Mammary epithelial cell (primary cell): ENCODE measurements at regions not wholly inside any gene's neighbourhood (a gene's known extent, or its start where the extent isn't known, plus 50 kb on each side); places are given as distances from the start of the nearest gene placed in this dataset.

Source experiments
- EZH2 ChIP-seq: IDR thresholded peaks from 2 replicates; pipeline ENCODE4 v1.6.1; 2012; ENCODE audit warnings: low read length, inconsistent platforms, borderline replicate concordance
- TF ChIP-seq, protein P1 (sequence below), 2 donors: IDR thresholded peaks in 1 of 2; conservative IDR thresholded peaks in 1 of 2; 2 replicates each; pipeline ENCODE4 v1.5.1; 2011 to 2012; ENCODE audit warnings: inconsistent platforms in 2 of 2, low read length in 2 of 2, mild to moderate bottlenecking in 2 of 2, control low read depth in 1 of 2, low read depth in 1 of 2; ENCODE audit not compliant: insufficient read depth in 1 of 2; ENCODE audit errors: extremely low read depth in 1 of 2

DNA sequence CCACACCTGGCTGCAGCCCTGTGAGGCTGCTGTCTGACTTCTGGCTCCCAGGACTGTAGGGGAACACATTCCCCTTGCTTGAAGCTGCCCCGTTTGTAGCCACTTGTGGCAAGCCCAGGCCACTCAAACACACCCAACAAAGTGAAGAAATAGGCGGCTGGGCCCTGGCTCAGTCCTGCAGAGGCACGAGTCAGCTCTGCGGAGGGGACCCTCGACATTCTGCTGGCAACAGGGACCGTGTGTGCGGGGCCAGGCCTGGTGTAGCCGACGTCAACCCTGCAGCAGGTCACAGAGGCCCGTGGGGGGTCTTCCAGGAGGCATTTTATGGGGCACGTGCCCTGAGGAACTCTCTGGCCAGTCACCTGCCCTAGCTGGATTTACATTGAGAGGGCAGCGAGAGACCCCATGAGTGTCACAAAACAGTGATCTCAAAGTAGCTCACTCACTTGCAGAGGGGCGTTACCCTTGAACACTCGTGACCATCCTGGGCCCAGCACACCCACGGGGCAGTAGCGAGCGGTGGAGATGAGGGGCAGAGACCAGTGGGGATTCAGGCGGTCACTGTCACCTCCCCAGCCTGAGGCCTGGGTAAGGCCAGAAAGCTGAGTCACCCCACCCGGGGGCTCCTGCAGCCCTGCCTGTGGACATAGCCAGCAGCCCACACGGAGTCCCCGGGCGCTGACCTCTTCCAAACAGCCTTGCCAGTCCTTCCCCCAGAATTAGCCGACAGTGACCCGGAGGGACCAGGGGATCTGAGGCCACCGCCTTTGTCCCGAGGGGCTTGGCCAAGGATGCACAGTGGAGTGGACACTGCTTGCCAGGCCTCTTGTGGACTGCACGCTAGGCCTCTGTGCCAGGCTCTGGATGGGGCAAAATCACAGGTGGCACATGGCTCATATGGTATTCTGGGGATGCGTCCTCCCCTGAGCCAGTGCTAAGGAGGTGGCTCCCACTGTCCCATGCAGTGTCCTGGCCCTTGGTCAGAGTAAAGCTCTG lies 139.5 kb downstream of the CTTN start:
- TF ChIP-seq, protein P1, sequence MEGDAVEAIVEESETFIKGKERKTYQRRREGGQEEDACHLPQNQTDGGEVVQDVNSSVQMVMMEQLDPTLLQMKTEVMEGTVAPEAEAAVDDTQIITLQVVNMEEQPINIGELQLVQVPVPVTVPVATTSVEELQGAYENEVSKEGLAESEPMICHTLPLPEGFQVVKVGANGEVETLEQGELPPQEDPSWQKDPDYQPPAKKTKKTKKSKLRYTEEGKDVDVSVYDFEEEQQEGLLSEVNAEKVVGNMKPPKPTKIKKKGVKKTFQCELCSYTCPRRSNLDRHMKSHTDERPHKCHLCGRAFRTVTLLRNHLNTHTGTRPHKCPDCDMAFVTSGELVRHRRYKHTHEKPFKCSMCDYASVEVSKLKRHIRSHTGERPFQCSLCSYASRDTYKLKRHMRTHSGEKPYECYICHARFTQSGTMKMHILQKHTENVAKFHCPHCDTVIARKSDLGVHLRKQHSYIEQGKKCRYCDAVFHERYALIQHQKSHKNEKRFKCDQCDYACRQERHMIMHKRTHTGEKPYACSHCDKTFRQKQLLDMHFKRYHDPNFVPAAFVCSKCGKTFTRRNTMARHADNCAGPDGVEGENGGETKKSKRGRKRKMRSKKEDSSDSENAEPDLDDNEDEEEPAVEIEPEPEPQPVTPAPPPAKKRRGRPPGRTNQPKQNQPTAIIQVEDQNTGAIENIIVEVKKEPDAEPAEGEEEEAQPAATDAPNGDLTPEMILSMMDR (conservative IDR thresholded peaks at IDR 0.05 in 1 of 2, IDR thresholded peaks at IDR 0.05 in 1 of 2; ENCODE audit: extremely low read depth in 1 of 2, insufficient read depth in 1 of 2, low read depth in 1 of 2, low read length in 2 of 2), result no peak
- no peak for TF ChIP-seq EZH2
